Osteoblast (primary cell): ENCODE measurements at regions not wholly inside any gene's neighbourhood (a gene's known extent, or its start where the extent isn't known, plus 50 kb on each side); places are given as distances from the start of the nearest gene placed in this dataset.
"Not testable (repeated sequence)": the region's sequence is repeated elsewhere in the genome, so short reads cannot be mapped to it uniquely, and the experiment has no call there.

Experiments
- DNase-seq: peaks from one replicate; pipeline ENCODE4 v3.0.0; 2011; ENCODE audit warnings: low spot score, mixed read lengths; ENCODE audit not compliant: insufficient read length; ENCODE audit errors: missing footprints
- H2AFZ ChIP-seq: 2 replicates; pipeline ENCODE4 v1.6.0; 2011; ENCODE audit warnings: mild to moderate bottlenecking, low read length
- H3K27ac ChIP-seq: 2 replicates; pipeline ENCODE4 v1.5.1; 2011; ENCODE audit warnings: mild to moderate bottlenecking, low read depth, low read length, moderate library complexity
- H3K27me3 ChIP-seq: 2 replicates; pipeline ENCODE4 v1.6.0; 2012; ENCODE audit warnings: mild to moderate bottlenecking, control low read depth, inconsistent platforms, low read length, moderate library complexity; ENCODE audit not compliant: insufficient read depth
- H3K36me3 ChIP-seq: 2 replicates; pipeline ENCODE4 v1.5.1; 2011; ENCODE audit warnings: mild to moderate bottlenecking, low read length, control low read depth, moderate library complexity; ENCODE audit not compliant: insufficient read depth
- H3K4me1 ChIP-seq: 2 replicates; pipeline ENCODE4 v1.5.1; 2011; ENCODE audit warnings: mild to moderate bottlenecking, low read length, control low read depth, moderate library complexity; ENCODE audit not compliant: insufficient read depth
- H3K4me2 ChIP-seq: 2 replicates; pipeline ENCODE4 v1.6.0; 2011; ENCODE audit warnings: mild to moderate bottlenecking, low read length; ENCODE audit not compliant: insufficient read depth
- H3K4me3 ChIP-seq: fragments of 200-600 bp; sonication (generic); 3 replicates; pipeline ENCODE4 v1.5.1; 2012; ENCODE audit warnings: mild to moderate bottlenecking, low read length, inconsistent platforms; ENCODE audit not compliant: insufficient read depth
- H3K79me2 ChIP-seq: 2 replicates; pipeline ENCODE4 v1.6.0; 2012; ENCODE audit warnings: mild to moderate bottlenecking, low read length, control low read depth, inconsistent platforms; ENCODE audit not compliant: insufficient read depth
- H3K9me3 ChIP-seq: 2 replicates; pipeline ENCODE4 v1.5.1; 2011; ENCODE audit warnings: low read depth, low read length, control low read depth
- H4K20me1 ChIP-seq: 2 replicates; pipeline ENCODE4 v1.6.0; 2012; ENCODE audit warnings: mild to moderate bottlenecking, low read length, control low read depth; ENCODE audit not compliant: insufficient read depth
- CTCF ChIP-seq: IDR thresholded peaks from 2 replicates; pipeline ENCODE4 v1.5.1; 2011; ENCODE audit warnings: mild to moderate bottlenecking, low read depth, low read length, moderate library complexity; ENCODE audit errors: extremely low read depth

GRCh38 chr18:65601775-65602174 is 149.0 kb upstream of the CDH7 start:
- TF ChIP-seq CTCF = no peak
- H3K4me3 ChIP-seq = no peak overlapping the region
- H3K4me2 ChIP-seq = no peak overlapping the region
- no peak overlapping the region for H2AFZ ChIP-seq
- no peaks in the 10 kb centered on the region for H3K27me3 ChIP-seq
- H4K20me1 ChIP-seq = no peaks in the 10 kb centered on the region
- H3K79me2 ChIP-seq = no peaks in the 10 kb centered on the region
- H3K27ac ChIP-seq = no peak overlapping the region
- H3K9me3 ChIP-seq = no peaks in the 10 kb centered on the region
- DNase-seq = no peak
- no peaks in the 10 kb centered on the region for H3K4me1 ChIP-seq
- H3K36me3 ChIP-seq = no peaks in the 10 kb centered on the region

- H3K27ac ChIP-seq = no peak overlapping the region
- H3K4me2 ChIP-seq = no peak overlapping the region
- no peaks in the 10 kb centered on the region for H3K36me3 ChIP-seq
- H3K27me3 ChIP-seq = no peaks in the 10 kb centered on the region
- DNase-seq = no peak
- no peaks in the 10 kb centered on the region for H4K20me1 ChIP-seq
- H3K79me2 ChIP-seq = no peaks in the 10 kb centered on the region
- no peak overlapping the region for H2AFZ ChIP-seq
- no peaks in the 10 kb centered on the region for H3K9me3 ChIP-seq
- H3K4me3 ChIP-seq = no peak overlapping the region
- H3K4me1 ChIP-seq = no peaks in the 10 kb centered on the region
- TF ChIP-seq CTCF = no peak
Observed at GRCh38 chr18:65592435-65592834, 158.4 kb upstream of the CDH7 start.

GRCh38 chr18:65587491-65587890 is 163.3 kb upstream of the CDH7 start:
- H3K27me3 ChIP-seq = no peaks in the 10 kb centered on the region
- no peak overlapping the region for H3K4me2 ChIP-seq
- H3K9me3 ChIP-seq = no peaks in the 10 kb centered on the region
- DNase-seq = no peak
- no peak for TF ChIP-seq CTCF
- no peak overlapping the region for H3K27ac ChIP-seq
- no peaks in the 10 kb centered on the region for H4K20me1 ChIP-seq
- H3K79me2 ChIP-seq = no peaks in the 10 kb centered on the region
- H2AFZ ChIP-seq = no peak overlapping the region
- H3K4me3 ChIP-seq = no peak overlapping the region
- no peaks in the 10 kb centered on the region for H3K4me1 ChIP-seq
- no peaks in the 10 kb centered on the region for H3K36me3 ChIP-seq

- H4K20me1 ChIP-seq, H3K27ac ChIP-seq, DNase-seq, H3K79me2 ChIP-seq, H3K27me3 ChIP-seq, H3K36me3 ChIP-seq, H3K4me1 ChIP-seq, H2AFZ ChIP-seq, H3K4me3 ChIP-seq, H3K9me3 ChIP-seq, H3K4me2 ChIP-seq: not testable (repeated sequence)
Observed at GRCh38 chr18:65582094-65582493, 168.7 kb upstream of the CDH7 start.

- H3K36me3 ChIP-seq = no peaks in the 10 kb centered on the region
- TF ChIP-seq CTCF = no peak
- H3K4me3 ChIP-seq = no peak overlapping the region
- no peaks in the 10 kb centered on the region for H3K4me1 ChIP-seq
- no peak overlapping the region for H2AFZ ChIP-seq
- H3K79me2 ChIP-seq = no peaks in the 10 kb centered on the region
- no peaks in the 10 kb centered on the region for H4K20me1 ChIP-seq
- H3K27me3 ChIP-seq = no peaks in the 10 kb centered on the region
- DNase-seq = no peak
- no peaks in the 10 kb centered on the region for H3K9me3 ChIP-seq
- H3K27ac ChIP-seq = no peak overlapping the region
- no peak overlapping the region for H3K4me2 ChIP-seq
Observed at GRCh38 chr18:65568866-65569265, 181.9 kb upstream of the CDH7 start.
